ENCODE measurements at regions not wholly inside any gene's neighbourhood (a gene's known extent, or its start where the extent isn't known, plus 50 kb on each side); places are given as distances from the start of the nearest gene placed in this dataset.
"Not testable (repeated sequence)": the region's sequence is repeated elsewhere in the genome, so short reads cannot be mapped to it uniquely, and the experiment has no call there.

DNA sequence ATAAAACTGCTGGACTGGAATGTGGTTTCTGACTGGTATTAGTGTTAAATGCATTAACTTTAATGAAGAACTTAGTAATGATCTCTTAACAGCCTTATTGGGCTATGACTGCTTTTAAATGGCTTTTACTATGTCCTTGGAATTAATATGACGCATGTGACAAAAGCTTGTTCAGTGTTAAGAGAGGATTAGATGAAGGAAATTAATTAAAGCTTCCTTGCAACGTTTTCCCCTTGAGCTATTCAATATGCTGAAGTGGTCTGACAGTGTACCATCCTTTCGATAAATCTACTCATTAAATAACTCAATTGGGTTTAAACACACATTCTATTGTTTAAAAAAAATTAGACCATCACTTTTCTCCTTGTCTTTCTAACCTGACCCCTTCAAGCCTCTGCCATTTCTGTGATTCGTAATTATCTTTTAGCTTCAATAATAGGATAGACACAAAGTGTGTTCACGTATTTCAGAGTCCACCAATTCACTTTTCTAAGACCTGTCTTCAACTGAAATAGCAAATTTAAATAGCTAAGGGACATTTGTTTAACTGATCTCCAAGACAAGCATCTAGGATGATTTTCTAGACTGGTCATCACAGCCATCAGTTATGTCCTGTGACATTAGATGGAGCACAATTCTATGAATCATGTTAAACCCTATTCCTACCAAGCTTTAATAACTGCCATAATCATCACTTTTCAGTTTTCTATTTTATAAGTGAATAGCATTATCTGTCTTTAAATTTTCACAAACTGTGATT is 1258.0 kb upstream of the CDH9 start:
- DNase-seq, result no peak

- not testable (repeated sequence) for DNase-seq
Observed at GRCh38 chr5:28287021-28287420, 1248.6 kb upstream of the CDH9 start.

GRCh38 chr5:28286566-28286965 is 1248.2 kb upstream of the CDH9 start:
- DNase-seq, result no peak

DNA sequence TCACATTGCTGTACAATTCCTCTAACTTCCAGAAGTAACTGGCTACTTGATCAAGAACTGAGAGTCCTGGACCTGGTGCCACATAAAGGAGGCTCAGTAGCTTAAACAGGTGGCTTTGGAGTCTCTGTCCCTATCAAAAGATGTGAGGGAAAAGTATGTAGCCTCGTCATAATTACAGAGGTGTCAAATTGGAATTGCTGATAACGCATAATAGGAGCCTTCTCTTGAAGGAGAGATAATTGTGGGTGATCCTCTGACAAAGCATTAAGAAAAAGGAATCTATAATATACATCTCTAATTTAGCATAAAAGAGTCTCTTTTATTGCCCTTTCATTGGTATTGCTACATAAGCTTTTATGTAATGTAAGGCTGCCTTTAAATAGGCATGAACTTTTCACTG is 1246.4 kb upstream of the CDH9 start:
- no peak for DNase-seq

DNA sequence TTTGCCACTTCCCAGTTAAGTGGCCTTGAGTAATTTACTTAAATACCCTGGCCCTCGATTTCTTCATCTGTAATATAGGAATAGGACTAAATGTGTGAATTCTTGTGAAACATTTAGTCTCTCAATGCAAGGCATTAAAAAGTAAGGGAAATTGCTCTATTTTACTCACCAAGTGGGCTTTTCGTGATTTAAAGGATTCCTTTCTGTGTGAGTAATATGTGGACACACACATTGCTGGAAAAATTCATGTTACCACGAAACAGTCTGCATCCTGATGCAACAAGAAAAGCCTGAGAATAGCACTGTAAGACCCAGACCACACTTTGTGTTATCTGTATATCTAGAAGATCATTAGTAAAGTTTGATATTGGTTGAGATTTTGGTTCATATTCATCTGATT is 1243.0 kb upstream of the CDH9 start:
- DNase-seq, result no peak

DNA sequence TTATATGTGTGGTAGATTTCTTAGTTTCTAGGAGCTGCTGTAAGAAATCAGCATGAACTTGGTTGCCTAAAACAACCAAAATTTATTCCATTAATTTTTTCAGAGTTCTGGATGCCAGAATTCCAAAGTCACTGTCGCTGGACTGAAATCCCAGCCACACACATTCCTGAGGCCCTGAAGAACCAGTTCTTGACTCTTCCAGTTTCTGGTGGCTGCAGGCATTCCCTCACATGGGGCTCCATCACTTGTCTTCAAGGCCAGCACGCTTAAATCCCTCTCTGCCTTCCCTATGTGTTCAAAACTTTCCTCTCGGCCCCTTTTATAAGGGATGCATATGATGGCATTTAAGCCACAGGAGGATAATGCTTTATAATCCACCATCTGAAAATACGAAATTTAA is 1237.5 kb upstream of the CDH9 start:
- no peak for DNase-seq

DNA sequence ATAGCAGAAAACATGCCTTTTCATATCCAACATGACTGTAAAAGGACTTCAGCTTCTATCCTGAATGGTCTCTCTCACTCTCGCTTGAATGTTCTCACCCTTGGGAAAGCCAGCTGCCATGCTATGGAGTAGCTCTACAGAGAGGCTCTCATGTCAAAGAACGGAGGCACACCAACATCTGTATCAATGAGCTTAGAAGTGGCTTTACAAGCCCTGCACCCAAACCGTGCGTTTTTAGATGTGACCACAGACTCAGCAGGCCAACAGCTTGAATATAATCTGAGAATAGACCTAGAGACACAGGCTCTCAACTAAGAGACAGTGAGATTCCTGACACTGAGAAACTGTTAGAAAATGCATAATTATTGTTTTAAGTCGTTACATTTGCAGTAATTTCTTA is 1231.6 kb upstream of the CDH9 start:
- DNase-seq, result no peak

GRCh38 chr5:28265877-28266276 is 1227.5 kb upstream of the CDH9 start:
- DNase-seq, result no peak

DNA sequence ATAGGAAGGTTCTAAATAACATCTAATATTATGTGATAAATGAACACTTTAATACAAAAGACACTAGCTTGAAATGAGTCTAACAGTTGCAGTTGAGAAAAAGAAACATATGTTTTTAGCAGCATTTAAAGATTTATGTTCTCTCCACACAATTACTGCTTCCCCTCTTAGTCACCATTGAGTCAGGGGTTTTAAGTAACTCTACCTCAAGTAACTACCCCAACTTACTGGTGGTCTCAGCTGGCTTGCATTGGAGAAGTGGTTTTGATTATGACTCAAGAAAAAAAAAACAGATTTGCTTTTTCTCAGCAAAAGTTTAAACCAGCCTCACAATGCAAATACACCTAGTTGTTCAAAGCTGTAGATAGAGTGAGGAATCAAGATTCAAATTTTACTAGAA is 1216.5 kb upstream of the CDH9 start:
- DNase-seq, result no peak

- DNase-seq, result no peak
Observed at GRCh38 chr5:28253431-28253830, 1215.0 kb upstream of the CDH9 start.

DNA sequence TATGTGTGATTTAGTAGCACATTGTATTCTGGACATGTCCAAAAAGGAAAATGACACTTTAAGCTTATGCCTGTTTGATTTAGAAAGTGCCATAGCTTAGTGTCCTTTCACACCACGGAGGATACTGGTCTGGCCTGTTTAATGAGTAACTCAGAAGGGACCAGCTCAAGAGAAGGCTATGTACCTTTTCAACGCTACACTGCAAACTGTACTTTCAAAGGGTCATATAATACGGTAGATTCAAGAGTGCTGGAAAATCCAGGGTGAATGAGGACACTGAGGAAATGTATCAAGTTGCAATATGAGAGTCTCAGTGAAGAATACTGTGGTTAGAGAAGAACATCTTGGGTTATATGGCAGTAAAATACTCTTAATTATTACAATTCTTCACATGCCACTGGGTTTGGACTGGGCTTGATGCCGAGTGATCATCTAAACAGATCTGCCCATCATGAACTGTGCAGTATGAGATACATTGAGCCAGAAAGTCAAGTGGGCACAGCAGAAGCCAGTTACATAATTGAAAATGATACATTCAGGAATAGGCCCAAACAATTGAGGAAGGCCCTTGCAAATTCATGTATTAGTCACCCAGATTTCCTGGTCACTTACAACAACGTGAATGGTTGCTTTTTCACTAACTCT is 1211.5 kb upstream of the CDH9 start:
- DNase-seq, result no peak

DNA sequence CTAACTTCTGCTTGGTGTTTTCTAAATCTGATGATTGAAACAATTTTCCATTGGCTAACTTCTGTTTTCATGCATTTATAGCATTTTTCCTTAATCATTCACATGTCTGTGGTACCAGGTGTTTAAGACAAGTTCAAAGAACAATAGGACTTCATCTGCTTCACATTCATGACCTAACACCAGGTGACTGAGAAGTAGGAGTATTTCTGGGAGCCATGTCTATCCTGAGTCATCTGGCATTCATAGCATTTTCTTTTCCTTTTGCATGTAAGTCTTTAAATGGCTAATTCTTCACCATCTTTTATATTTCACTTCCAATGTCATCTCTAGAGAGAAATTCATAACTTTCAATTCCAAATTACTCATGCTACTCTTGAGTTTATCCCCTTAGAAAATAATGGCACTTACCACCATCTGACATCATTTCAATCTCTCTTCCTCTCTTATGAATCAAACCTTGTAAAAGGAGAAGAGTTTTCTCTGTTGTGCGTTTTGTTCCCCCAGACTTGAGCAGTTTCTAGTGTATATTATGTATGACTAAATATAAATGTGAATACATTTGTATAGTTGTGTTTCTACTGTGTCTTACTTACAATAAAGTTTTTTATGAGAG is 1196.1 kb upstream of the CDH9 start:
- no peak for DNase-seq

- DNase-seq, result no peak
Observed at GRCh38 chr5:28226407-28226806, 1188.0 kb upstream of the CDH9 start.

DNA sequence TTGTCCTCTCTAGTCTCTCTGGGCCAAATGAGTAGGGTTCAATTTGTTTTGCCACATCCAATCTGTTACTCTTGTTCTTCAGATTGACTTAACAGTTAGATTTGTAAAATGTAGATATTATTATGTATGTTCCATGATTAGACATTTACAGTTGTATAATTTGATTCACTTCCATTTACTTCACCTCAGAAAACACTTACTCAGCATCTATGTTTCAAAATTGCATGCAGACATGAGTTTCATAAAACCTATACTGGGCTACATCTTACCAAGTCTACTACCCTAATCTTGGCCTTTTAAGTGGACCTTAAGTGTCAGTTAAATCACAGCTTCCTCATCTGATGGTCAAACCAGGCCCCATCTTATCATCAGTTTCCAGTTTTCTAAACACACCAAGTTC is 1181.2 kb upstream of the CDH9 start:
- no peak for DNase-seq

DNA sequence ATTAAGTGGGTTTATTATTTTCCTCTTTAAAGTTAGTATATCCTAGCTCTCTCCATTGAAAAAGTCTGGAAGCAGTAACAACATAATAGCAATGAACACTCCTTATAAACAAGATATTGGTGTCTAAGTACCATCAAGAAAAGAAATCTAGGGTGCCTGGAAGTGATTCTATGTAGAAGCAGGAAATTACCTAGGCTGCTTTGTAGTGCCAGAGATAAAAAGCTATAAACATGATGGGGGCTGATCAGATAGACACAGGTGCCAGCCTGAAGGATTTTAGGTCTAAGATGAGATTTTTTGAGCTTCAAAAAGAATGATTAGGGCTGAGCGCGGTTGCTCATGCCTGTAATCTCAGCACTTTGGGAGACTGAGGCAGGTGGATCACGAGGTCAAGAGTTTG is 1179.3 kb upstream of the CDH9 start:
- no peak for DNase-seq

DNA sequence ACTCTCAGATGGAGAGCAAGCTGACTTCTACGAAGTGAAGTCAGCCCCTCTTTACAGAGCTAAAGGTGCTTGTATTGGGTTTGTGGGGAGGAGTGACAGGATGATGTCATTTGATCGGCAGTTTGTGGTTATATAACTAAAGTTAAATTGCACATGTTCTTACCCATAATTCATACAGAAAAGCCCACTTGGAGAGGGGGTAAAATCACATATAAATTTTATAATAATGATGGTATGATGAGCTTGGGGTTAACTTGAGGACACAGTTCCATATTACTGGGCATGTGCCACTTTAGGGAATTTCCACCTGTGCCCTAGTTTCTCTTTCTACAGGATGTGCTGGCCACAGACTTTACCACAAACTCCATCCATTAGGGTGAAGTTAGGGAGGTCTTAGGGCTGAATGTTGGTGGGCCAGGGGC is 1178.6 kb upstream of the CDH9 start:
- no peak for DNase-seq

- no peak for DNase-seq
Observed at GRCh38 chr5:28215091-28215490, 1176.7 kb upstream of the CDH9 start.

DNA sequence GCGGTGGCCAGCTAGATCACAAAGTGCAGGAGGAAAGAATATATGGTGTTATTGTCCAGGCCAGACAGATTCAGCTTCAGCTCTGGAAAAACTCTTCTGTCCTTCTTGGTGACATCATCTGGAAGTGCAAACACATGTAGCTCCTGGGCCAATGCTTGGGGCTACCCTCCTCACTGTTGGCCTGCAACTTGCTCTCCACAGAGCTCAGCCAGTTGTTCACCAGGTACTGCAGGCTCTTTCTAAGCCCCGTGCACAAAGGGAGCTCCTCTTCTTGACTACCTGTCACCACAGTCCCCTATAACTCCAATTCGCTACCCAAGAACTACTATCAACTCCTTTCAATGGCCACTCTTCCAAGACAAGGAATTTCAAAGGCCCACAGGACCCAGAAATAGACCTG is 1175.9 kb upstream of the CDH9 start:
- no peak for DNase-seq

DNA sequence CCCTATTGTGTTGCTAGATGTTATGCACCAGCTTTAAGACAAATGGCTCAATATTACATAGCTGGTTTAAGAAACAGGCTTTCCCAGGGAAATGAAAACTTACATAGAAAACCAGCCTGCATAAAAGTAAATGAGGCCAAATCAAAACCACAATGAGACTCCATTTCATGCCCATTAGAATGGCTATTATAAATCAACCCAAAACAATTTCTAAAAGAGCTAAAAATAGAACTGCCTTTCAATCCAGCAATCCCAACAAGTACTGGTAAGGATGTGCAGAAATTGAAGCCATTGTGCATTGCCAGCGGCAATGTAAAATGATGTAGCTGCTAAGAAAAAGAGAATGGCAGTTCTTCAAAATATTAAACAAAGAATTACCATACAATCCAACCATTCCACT is 1170.0 kb upstream of the CDH9 start:
- DNase-seq, result no peak

DNA sequence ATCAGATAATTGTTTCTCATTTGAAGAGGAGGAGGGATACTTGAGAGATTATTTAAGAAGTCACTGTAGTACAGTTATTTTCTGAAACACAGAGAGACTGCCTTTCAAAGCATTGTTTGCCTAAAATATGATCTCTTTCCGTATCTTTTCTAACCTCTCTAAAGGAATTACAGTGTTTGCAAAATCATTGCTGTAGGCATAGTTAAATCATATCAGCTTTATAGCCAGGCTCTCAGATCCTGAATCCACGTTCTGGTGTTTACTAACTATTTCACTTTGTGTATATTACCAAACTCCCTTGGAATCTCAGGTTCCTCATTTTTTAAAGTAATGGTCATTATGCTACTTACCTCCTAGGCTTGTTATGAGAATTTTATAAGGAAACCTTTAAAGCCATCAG is 1151.6 kb upstream of the CDH9 start:
- DNase-seq, result no peak

DNA sequence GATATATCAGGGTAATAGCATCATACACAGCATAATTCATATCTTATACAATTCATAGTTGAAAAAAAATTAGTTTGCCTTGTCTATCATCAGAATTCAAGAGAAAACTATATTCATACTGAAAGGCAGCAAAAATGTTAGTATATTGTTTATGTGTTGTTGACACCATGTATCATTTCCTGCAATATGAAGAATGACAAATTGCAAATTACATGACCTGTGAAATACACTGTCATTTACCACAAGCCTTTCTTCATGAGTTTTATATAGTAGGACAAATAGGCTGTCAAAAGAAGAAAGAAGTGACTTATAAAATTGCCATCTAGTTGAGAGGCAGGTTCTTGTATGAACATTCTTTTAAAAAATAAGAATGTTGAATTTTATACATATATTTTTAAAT is 1136.3 kb upstream of the CDH9 start:
- no peak for DNase-seq

DNA sequence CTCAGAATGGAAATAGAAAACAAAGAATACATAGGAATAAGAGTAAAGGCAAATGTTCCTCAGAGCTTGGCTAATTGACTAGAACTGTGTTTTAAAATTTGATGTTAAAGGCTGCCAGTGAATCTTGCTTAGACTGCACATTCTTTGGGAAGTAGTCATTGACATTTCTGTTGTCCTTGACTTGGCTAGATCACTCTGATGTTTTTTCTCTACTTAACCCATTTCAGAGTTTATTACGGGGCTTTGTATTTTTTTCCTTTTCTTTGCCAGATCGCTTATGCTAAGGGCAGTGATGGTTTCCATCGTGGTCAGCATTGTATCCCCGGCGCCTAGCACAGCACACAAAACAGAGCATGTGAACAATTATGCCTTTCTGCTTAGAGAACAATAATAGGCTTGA is 1126.7 kb upstream of the CDH9 start:
- peak; percentile 27 for DNase-seq

- no peak for DNase-seq
Observed at GRCh38 chr5:28164568-28164967, 1126.2 kb upstream of the CDH9 start.

GRCh38 chr5:28156981-28157380 is 1118.6 kb upstream of the CDH9 start:
- DNase-seq, result no peak
